ENCODE measurements at regions not wholly inside any gene's neighbourhood (a gene's known extent, or its start where the extent isn't known, plus 50 kb on each side); places are given as distances from the start of the nearest gene placed in this dataset.
"Not testable (repeated sequence)": the region's sequence is repeated elsewhere in the genome, so short reads cannot be mapped to it uniquely, and the experiment has no call there.

DNA sequence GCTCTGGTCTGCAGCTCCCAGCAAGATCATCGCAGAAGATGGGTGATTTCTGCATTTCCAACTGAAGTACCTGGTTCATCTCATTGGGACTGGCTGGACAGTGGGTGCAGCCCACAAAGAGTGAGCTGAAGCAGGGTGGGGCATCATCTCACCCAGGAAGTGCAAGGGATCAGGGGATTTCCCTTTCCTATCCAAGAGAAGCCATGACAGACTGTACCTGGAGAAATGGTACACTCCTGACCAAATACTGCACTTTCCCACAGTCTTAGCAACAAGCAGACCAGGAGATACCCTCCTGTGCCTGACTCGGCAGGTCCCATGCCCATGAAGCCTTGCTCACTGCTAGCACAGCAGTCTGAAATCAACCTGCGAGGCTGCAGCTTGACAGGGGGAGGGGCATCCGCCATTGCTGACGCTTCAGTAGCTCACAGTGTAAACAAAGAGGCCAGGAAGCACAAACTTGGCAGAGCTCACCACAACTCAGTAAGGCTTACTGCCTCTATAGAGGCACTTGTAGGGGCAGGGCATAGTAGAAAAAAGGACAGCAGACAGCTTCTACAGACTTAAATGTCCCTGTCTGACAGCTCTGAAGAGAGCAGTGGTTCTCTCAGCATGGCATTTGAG, 60.5 kb downstream of the AREG start:
- peak overlapping the region; percentile 31 for H3K4me3 ChIP-seq (ENCODE audit: low read depth, low read length)
- DNase-seq (ENCODE audit: low read depth) = not testable (repeated sequence)

DNA sequence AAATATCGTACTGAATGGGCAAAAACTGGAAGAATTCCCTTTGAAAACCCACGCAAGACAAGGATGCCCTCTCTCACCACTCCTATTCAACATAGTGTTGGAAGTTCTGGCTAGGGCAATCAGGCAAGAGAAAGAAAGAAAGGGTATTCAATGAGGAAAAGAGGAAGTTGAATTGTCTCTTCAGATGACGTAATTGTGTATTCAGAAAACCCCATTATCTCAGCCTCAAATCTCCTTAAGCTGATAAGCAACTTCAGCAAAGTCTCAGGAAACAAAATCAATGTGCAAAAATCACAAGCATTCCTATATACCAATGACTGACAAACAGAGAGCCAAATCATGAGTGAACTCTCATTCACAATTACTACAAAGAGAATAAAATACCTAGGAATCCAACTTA, 64.4 kb downstream of the AREG start:
- not testable (repeated sequence) for DNase-seq (ENCODE audit: low read depth); H3K4me3 ChIP-seq (ENCODE audit: low read depth, low read length)

DNA sequence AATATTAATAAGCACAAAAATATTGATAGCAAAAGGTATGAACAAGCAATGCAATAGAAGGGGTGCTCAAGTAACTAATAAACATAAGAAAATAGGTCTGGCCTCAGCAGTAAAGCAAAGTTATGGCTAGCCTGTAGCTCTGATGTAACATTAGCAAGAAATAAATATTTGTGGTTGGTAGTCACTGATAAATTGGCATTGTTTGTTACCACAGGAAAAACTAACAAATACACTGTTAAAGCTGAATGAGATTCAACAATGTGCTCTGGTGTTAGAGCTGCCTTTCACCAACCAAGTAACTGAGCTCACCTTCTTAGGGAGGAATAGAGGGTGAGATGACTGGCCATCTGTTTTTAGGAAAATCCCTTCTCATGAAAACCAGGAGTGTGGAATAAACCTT, 71.4 kb downstream of the AREG start:
- H3K4me3 ChIP-seq (ENCODE audit: low read depth, low read length) = no peak overlapping the region
- DNase-seq (ENCODE audit: low read depth) = no peak
- TF ChIP-seq, protein P1, sequence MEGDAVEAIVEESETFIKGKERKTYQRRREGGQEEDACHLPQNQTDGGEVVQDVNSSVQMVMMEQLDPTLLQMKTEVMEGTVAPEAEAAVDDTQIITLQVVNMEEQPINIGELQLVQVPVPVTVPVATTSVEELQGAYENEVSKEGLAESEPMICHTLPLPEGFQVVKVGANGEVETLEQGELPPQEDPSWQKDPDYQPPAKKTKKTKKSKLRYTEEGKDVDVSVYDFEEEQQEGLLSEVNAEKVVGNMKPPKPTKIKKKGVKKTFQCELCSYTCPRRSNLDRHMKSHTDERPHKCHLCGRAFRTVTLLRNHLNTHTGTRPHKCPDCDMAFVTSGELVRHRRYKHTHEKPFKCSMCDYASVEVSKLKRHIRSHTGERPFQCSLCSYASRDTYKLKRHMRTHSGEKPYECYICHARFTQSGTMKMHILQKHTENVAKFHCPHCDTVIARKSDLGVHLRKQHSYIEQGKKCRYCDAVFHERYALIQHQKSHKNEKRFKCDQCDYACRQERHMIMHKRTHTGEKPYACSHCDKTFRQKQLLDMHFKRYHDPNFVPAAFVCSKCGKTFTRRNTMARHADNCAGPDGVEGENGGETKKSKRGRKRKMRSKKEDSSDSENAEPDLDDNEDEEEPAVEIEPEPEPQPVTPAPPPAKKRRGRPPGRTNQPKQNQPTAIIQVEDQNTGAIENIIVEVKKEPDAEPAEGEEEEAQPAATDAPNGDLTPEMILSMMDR (conservative IDR thresholded peaks at IDR 0.05; ENCODE audit: low read depth, low read length) = no peak

DNA sequence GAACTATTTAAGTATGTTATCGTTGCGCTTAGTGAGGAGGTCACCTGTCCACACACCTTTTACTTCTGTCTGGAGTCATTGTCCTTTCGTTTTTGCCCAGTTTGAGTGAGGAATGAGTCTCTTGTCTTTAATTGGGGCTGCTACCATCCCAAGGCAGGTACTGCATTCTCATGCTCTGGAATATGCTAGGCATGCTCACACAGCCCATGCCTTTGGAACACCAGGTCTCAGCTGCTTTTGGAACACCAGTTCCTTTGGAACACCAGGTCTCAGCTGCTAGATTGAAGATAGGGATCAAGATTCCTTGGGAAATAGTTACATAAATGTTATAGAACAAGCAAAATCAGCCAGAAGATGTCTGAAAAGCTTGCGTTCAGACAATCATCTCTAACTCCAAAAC, 73.1 kb downstream of the AREG start:
- TF ChIP-seq, protein P1 (conservative IDR thresholded peaks at IDR 0.05; ENCODE audit: low read depth, low read length) = no peak
- H3K4me3 ChIP-seq (ENCODE audit: low read depth, low read length) = no peak overlapping the region
- no peak for DNase-seq (ENCODE audit: low read depth)

DNA sequence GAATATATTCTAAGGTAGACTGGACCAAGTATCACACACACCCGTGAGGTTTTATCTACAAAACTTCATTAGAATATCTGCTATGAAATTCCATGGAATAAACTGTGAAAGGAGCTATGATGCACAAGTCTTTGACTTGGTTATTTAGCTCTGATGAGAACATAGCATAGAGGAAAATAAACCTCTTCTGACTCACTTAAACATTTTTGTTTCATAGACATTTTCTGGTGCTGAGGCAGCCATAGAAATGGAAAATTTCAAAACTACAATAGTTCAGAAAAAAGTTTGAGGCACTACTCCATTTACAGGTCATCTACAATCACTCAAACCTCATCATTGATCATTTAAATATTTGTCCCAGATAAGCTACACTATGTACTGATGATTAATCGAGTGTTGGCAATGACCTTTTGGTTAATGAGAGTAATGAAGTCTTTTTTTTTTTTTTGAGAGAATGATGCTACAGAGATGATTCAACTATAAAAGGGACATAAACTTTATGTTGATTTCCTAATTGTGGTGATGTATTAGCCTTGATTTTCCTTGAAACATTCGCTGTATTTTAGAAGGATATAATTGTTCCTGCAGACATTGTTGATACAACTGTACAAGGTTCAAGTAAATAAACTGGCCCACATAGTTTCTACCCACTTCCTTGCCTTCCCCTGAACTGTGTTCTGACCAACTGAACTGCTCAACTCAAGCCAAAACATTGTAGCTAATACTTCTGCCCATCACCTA, 77.5 kb downstream of the AREG start:
- no peak for DNase-seq (ENCODE audit: low read depth)
- TF ChIP-seq, protein P1 (conservative IDR thresholded peaks at IDR 0.05; ENCODE audit: low read depth, low read length) = no peak

DNA sequence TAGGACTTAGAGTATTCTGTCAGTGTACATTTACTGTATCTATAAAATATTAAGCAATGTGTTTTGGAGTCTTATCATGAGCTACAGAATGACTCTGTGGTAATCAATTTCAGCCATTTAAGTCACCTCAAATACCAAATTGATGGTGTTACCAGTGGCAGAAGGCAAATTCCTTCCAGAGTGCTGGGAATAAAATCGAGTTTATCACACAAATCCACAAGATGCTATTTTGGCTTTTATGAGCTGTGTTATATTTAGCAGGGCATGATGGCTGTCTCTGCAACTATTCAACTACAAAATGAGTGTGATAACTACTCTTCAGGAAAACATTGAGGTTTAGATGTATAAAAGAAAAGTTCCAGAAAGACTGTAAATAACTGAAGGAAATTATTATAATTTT, 78.2 kb downstream of the AREG start:
- TF ChIP-seq, protein P1 (conservative IDR thresholded peaks at IDR 0.05; ENCODE audit: low read depth, low read length) = no peak

More for the DNA sequence above, 77.5 kb downstream of the AREG start:
- no peak overlapping the region for H3K4me3 ChIP-seq (ENCODE audit: low read depth, low read length)

DNA sequence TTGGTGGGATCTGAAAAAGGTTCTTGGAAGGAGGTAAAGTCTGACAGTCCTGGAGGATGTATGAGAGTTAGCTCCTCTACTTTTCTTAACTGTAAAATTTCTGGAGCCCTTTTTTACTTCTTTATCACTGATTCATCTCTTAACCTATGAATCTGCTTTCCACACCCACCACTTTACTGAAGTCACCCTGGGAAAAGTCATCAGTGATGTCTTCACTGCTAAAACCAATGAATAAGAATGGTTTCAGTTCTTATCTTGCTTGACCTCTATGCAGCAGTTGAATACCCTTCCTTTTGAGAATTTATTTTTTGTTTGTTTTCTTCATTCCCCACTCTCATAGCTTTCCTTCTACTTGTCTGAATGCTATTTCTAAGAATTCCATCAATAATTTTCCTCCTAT, 80.0 kb downstream of the AREG start:
- DNase-seq (ENCODE audit: low read depth) = no peak
- TF ChIP-seq, protein P1 (conservative IDR thresholded peaks at IDR 0.05; ENCODE audit: low read depth, low read length) = no peak
- H3K4me3 ChIP-seq (ENCODE audit: low read depth, low read length) = no peak overlapping the region

More for the DNA sequence above, 78.2 kb downstream of the AREG start:
- no peak for DNase-seq (ENCODE audit: low read depth)
- no peak overlapping the region for H3K4me3 ChIP-seq (ENCODE audit: low read depth, low read length)

DNA sequence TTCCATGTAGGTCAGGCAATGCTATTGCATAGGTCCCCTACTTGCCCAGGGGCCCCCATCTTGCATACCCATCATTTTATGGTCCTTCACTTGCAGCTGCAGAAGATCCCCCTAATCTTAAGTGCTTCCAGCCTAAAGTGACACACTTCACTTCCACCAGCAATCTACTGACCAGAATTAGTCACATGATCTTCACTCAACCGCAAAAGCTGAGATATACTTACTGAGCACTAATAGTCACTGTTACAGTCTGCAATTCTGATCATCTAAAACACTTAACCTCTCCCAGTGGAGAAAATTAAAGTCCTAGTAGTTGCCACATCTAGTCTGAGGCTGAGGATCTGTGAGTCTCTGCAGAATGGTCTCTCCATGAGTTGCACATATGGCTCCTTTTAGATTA, 82.1 kb downstream of the AREG start:
- TF ChIP-seq, protein P1 (conservative IDR thresholded peaks at IDR 0.05; ENCODE audit: low read depth, low read length) = no peak
- no peak overlapping the region for H3K4me3 ChIP-seq (ENCODE audit: low read depth, low read length)
- DNase-seq (ENCODE audit: low read depth) = no peak
